HEK293 (cell line): ENCODE measurements at regions not wholly inside any gene's neighbourhood (a gene's known extent, or its start where the extent isn't known, plus 50 kb on each side); places are given as distances from the start of the nearest gene placed in this dataset.

Source experiments
- CTCF ChIA-PET: fragments of 350-600 bp; formaldehyde crosslinking; extraction: SDS; loops from one replicate; lab custom pipeline; 2021; ENCODE audit warnings: antibody characterized with exemption; lab: Yijun Ruan, JAX
- POLR2A ChIA-PET: fragments of 300-600 bp; formaldehyde crosslinking; extraction: SDS; loops from one replicate; lab custom pipeline; 2020; ENCODE audit warnings: antibody characterized with exemption, inconsistent platforms; lab: Yijun Ruan, JAX
- H3K27ac ChIP-seq: fragments of 200-500 bp; sonication (Bioruptor generic); 2 replicates; pipeline ENCODE4 v1.5.1; 2014; ENCODE audit warnings: low read depth, low read length, control low read depth, inconsistent platforms; ENCODE audit errors: extremely low read depth
- H3K36me3 ChIP-seq, 2 experiments: fragments of 200-500 bp in 1 of 2; sonication (Bioruptor generic) in 1 of 2; 1 replicate in 1 of 2; 2 replicates in 1 of 2; pipeline ENCODE4 v1.5.1; 2014 to 2017; ENCODE audit warnings: inconsistent platforms in 2 of 2, low read length in 2 of 2; ENCODE audit not compliant: control insufficient read depth in 2 of 2, insufficient read depth in 1 of 2
- H3K4me1 ChIP-seq: fragments of 200-500 bp; sonication (Bioruptor generic); 2 replicates; pipeline ENCODE4 v1.5.1; 2014; ENCODE audit warnings: mild to moderate bottlenecking, low read length, inconsistent platforms; ENCODE audit not compliant: control insufficient read depth, insufficient read depth
- H3K4me3 ChIP-seq: 2 replicates; pipeline ENCODE4 v1.5.1; 2011; ENCODE audit warnings: low read depth, mild to moderate bottlenecking, control low read depth, low read length, moderate library complexity
- H3K9me3 ChIP-seq: fragments of 200-500 bp; sonication (Bioruptor generic); 2 replicates; pipeline ENCODE4 v1.5.1; 2014; ENCODE audit warnings: low read depth, low read length, inconsistent platforms; ENCODE audit not compliant: control insufficient read depth, insufficient read depth
- BCL11B ChIP-seq: fragments of 450-650 bp; formaldehyde crosslinking; IDR thresholded peaks from 2 replicates; pipeline ENCODE4 v1.5.1; 2016; ENCODE audit warnings: low read depth, missing biosample characterization, missing genetic modification characterization
- KLF8 ChIP-seq: fragments of 450-650 bp; formaldehyde crosslinking; IDR thresholded peaks from 2 replicates; pipeline ENCODE4 v1.5.1; 2016; ENCODE audit warnings: missing biosample characterization, missing genetic modification characterization
- ZBTB8A ChIP-seq: fragments of 450-650 bp; formaldehyde crosslinking; IDR thresholded peaks from 2 replicates; pipeline ENCODE4 v1.5.1; 2016; ENCODE audit warnings: missing biosample characterization, missing genetic modification characterization
- ZFP41 ChIP-seq: fragments of 450-650 bp; formaldehyde crosslinking; IDR thresholded peaks from 2 replicates; pipeline ENCODE4 v1.5.1; 2016; ENCODE audit warnings: missing biosample characterization, missing genetic modification characterization, borderline replicate concordance
- ZNF140 ChIP-seq: fragments of 450-650 bp; formaldehyde crosslinking; IDR thresholded peaks from 2 replicates; pipeline ENCODE4 v1.5.1; 2016; ENCODE audit warnings: missing biosample characterization, missing genetic modification characterization
- ZNF174 ChIP-seq: fragments of 450-650 bp; formaldehyde crosslinking; IDR thresholded peaks from 2 replicates; pipeline ENCODE4 v1.5.0; 2017; ENCODE audit warnings: missing biosample characterization, mild to moderate bottlenecking, missing genetic modification characterization
- ZNF239 ChIP-seq: fragments of 450-650 bp; formaldehyde crosslinking; IDR thresholded peaks from 2 replicates; pipeline ENCODE4 v1.5.1; 2016; ENCODE audit warnings: missing biosample characterization, missing genetic modification characterization
- ZNF391 ChIP-seq: fragments of 450-650 bp; formaldehyde crosslinking; IDR thresholded peaks from 2 replicates; pipeline ENCODE4 v1.5.1; 2016; ENCODE audit warnings: low read depth, missing biosample characterization, missing genetic modification characterization, borderline replicate concordance
- ZNF473 ChIP-seq: fragments of 450-650 bp; formaldehyde crosslinking; IDR thresholded peaks from 2 replicates; pipeline ENCODE4 v1.5.1; 2017; ENCODE audit warnings: missing biosample characterization, missing genetic modification characterization
- ZNF501 ChIP-seq: fragments of 450-650 bp; formaldehyde crosslinking; IDR thresholded peaks from 2 replicates; pipeline ENCODE4 v1.5.1; 2016; ENCODE audit warnings: missing biosample characterization, missing genetic modification characterization
- ZNF585B ChIP-seq: fragments of 450-650 bp; formaldehyde crosslinking; IDR thresholded peaks from 2 replicates; pipeline ENCODE4 v1.5.1; 2016; ENCODE audit warnings: missing biosample characterization, missing genetic modification characterization
- ZNF677 ChIP-seq: fragments of 450-650 bp; IDR thresholded peaks from 2 replicates; pipeline ENCODE4 v1.5.0; 2018; ENCODE audit warnings: missing biosample characterization, mild to moderate bottlenecking, missing genetic modification characterization, moderate library complexity
- ZNF701 ChIP-seq: fragments of 450-650 bp; formaldehyde crosslinking; IDR thresholded peaks from 2 replicates; pipeline ENCODE4 v1.5.1; 2016; ENCODE audit warnings: missing biosample characterization, missing genetic modification characterization
- ZNF785 ChIP-seq: fragments of 450-650 bp; formaldehyde crosslinking; IDR thresholded peaks from 2 replicates; pipeline ENCODE4 v1.5.1; 2016; ENCODE audit warnings: missing biosample characterization, missing genetic modification characterization
- TF ChIP-seq, protein P1 (sequence below): fragments of 450-650 bp; formaldehyde crosslinking; conservative IDR thresholded peaks from 2 replicates; pipeline ENCODE4 v1.5.1; 2016; ENCODE audit warnings: low read depth, missing biosample characterization, missing genetic modification characterization
- TF ChIP-seq, protein P2 (sequence below): fragments of 450-650 bp; formaldehyde crosslinking; IDR thresholded peaks from 2 replicates; pipeline ENCODE4 v1.5.1; 2016; ENCODE audit warnings: missing biosample characterization, missing genetic modification characterization, borderline replicate concordance
- TF ChIP-seq, protein P3 (sequence below): fragments of 450-650 bp; IDR thresholded peaks from 2 replicates; pipeline ENCODE4 v1.5.1; 2018; ENCODE audit warnings: missing biosample characterization, mild to moderate bottlenecking, missing genetic modification characterization
- TF ChIP-seq, protein P4 (sequence below): fragments of 450-650 bp; formaldehyde crosslinking; IDR thresholded peaks from 2 replicates; pipeline ENCODE4 v1.5.1; 2017; ENCODE audit warnings: missing biosample characterization, missing genetic modification characterization
- TF ChIP-seq, protein P5 (sequence below): fragments of 450-650 bp; formaldehyde crosslinking; conservative IDR thresholded peaks from 2 replicates; pipeline ENCODE4 v1.5.1; 2016; ENCODE audit warnings: low read depth, missing biosample characterization, missing genetic modification characterization
- TF ChIP-seq, protein P6 (sequence below): fragments of 450-650 bp; formaldehyde crosslinking; IDR thresholded peaks from 2 replicates; pipeline ENCODE4 v1.5.0; 2017; ENCODE audit warnings: missing biosample characterization, missing genetic modification characterization, borderline replicate concordance

DNA sequence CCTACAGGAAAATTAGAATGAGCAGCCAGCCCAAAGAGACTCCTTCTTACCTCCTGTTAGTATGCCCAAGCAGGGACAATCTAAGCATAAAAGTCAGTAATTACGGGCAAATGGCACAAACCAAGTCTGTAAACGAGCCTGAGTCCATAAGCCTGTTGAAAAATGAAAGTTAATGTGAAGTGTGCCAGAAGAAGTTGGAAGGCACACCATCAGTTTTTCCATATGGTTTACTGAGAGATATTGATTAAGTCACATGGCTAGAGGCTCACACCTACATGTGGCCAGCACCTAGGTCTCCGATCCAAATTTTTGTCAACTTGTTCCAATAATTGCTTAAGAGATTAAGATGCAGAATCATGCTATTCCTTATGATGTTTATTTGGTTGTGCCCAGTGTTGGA lies 242.4 kb upstream of the CSF3R start (continued):
- TF ChIP-seq, protein P1, sequence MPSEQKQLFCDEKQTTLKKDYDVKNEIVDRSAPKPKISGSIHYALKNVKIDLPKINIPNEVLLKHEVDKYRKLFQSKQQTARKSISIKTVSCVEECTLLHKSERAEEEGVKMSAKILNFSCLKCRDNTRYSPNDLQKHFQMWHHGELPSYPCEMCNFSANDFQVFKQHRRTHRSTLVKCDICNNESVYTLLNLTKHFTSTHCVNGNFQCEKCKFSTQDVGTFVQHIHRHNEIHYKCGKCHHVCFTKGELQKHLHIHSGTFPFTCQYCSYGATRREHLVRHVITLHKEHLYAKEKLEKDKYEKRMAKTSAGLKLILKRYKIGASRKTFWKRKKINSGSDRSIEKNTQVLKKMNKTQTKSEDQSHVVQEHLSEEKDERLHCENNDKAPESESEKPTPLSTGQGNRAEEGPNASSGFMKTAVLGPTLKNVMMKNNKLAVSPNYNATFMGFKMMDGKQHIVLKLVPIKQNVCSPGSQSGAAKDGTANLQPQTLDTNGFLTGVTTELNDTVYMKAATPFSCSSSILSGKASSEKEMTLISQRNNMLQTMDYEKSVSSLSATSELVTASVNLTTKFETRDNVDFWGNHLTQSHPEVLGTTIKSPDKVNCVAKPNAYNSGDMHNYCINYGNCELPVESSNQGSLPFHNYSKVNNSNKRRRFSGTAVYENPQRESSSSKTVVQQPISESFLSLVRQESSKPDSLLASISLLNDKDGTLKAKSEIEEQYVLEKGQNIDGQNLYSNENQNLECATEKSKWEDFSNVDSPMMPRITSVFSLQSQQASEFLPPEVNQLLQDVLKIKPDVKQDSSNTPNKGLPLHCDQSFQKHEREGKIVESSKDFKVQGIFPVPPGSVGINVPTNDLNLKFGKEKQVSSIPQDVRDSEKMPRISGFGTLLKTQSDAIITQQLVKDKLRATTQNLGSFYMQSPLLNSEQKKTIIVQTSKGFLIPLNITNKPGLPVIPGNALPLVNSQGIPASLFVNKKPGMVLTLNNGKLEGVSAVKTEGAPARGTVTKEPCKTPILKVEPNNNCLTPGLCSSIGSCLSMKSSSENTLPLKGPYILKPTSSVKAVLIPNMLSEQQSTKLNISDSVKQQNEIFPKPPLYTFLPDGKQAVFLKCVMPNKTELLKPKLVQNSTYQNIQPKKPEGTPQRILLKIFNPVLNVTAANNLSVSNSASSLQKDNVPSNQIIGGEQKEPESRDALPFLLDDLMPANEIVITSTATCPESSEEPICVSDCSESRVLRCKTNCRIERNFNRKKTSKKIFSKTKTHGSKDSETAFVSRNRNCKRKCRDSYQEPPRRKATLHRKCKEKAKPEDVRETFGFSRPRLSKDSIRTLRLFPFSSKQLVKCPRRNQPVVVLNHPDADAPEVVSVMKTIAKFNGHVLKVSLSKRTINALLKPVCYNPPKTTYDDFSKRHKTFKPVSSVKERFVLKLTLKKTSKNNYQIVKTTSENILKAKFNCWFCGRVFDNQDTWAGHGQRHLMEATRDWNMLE (tag by site-specific recombination) = no peak
- TF ChIP-seq ZFP41 (tag by site-specific recombination) (no peak), ZNF239 (no peak), ZNF785 (tag by site-specific recombination) (no peak)
- TF ChIP-seq, all 188 proteins: peak for 0

DNA sequence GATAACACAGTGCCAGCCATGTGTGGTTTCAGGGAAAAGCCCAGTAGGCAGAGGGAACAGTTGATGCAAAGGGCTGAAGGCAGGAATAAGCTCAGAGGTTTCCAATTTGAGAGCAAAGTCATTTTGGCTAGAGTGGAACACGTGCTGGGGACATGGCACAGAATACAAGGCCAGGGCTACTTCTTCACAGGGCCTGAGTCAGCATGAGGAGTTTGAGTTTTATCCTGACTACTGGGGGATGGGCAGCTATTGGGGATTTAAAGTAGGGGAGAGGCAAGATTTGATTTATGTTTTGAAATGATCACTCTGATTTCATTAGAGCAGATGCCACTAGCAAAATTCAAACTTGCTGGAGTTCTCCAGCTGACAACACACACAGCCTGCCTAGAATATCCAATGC lies 241.1 kb upstream of the CSF3R start:
- Histone ChIP-seq H3K27ac (no peak overlapping the region), H3K36me3 (no peaks in the 10 kb centered on the region), H3K4me1 (no peaks in the 10 kb centered on the region), H3K9me3 (no peaks in the 10 kb centered on the region), H3K4me3 (no peak overlapping the region)
- CTCF ChIA-PET = no interaction called here
- POLR2A ChIA-PET = interaction anchor here (0.5 kb wide), 1 partner anchor 815 kb away, joined by 4 read pairs; no protein-coding TSS in a partner anchor
- no peak for TF ChIP-seq ZNF701 (tag by site-specific recombination)
- no peak for TF ChIP-seq KLF8 (tag by site-specific recombination)
- TF ChIP-seq ZNF585B (tag by site-specific recombination) = no peak
- no peak for TF ChIP-seq ZNF501 (tag by site-specific recombination)
- no peak for TF ChIP-seq ZNF140 (tag by site-specific recombination)
- TF ChIP-seq ZBTB8A (tag by site-specific recombination) = no peak
- TF ChIP-seq, protein P2, sequence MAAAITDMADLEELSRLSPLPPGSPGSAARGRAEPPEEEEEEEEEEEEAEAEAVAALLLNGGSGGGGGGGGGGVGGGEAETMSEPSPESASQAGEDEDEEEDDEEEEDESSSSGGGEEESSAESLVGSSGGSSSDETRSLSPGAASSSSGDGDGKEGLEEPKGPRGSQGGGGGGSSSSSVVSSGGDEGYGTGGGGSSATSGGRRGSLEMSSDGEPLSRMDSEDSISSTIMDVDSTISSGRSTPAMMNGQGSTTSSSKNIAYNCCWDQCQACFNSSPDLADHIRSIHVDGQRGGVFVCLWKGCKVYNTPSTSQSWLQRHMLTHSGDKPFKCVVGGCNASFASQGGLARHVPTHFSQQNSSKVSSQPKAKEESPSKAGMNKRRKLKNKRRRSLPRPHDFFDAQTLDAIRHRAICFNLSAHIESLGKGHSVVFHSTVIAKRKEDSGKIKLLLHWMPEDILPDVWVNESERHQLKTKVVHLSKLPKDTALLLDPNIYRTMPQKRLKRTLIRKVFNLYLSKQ (tag by site-specific recombination) = no peak
- no peak for TF ChIP-seq ZNF677 (tag by site-specific recombination)
- TF ChIP-seq ZNF473 = no peak
- TF ChIP-seq, protein P3, sequence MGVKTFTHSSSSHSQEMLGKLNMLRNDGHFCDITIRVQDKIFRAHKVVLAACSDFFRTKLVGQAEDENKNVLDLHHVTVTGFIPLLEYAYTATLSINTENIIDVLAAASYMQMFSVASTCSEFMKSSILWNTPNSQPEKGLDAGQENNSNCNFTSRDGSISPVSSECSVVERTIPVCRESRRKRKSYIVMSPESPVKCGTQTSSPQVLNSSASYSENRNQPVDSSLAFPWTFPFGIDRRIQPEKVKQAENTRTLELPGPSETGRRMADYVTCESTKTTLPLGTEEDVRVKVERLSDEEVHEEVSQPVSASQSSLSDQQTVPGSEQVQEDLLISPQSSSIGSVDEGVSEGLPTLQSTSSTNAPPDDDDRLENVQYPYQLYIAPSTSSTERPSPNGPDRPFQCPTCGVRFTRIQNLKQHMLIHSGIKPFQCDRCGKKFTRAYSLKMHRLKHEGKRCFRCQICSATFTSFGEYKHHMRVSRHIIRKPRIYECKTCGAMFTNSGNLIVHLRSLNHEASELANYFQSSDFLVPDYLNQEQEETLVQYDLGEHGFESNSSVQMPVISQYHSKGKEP (tag by site-specific recombination) = no peak
- TF ChIP-seq, protein P4, sequence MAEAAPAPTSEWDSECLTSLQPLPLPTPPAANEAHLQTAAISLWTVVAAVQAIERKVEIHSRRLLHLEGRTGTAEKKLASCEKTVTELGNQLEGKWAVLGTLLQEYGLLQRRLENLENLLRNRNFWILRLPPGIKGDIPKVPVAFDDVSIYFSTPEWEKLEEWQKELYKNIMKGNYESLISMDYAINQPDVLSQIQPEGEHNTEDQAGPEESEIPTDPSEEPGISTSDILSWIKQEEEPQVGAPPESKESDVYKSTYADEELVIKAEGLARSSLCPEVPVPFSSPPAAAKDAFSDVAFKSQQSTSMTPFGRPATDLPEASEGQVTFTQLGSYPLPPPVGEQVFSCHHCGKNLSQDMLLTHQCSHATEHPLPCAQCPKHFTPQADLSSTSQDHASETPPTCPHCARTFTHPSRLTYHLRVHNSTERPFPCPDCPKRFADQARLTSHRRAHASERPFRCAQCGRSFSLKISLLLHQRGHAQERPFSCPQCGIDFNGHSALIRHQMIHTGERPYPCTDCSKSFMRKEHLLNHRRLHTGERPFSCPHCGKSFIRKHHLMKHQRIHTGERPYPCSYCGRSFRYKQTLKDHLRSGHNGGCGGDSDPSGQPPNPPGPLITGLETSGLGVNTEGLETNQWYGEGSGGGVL (tag by site-specific recombination) = no peak
- TF ChIP-seq, protein P5, sequence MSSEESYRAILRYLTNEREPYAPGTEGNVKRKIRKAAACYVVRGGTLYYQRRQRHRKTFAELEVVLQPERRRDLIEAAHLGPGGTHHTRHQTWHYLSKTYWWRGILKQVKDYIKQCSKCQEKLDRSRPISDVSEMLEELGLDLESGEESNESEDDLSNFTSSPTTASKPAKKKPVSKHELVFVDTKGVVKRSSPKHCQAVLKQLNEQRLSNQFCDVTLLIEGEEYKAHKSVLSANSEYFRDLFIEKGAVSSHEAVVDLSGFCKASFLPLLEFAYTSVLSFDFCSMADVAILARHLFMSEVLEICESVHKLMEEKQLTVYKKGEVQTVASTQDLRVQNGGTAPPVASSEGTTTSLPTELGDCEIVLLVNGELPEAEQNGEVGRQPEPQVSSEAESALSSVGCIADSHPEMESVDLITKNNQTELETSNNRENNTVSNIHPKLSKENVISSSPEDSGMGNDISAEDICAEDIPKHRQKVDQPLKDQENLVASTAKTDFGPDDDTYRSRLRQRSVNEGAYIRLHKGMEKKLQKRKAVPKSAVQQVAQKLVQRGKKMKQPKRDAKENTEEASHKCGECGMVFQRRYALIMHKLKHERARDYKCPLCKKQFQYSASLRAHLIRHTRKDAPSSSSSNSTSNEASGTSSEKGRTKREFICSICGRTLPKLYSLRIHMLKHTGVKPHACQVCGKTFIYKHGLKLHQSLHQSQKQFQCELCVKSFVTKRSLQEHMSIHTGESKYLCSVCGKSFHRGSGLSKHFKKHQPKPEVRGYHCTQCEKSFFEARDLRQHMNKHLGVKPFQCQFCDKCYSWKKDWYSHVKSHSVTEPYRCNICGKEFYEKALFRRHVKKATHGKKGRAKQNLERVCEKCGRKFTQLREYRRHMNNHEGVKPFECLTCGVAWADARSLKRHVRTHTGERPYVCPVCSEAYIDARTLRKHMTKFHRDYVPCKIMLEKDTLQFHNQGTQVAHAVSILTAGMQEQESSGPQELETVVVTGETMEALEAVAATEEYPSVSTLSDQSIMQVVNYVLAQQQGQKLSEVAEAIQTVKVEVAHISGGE (tag by site-specific recombination) = no peak
- no peak for TF ChIP-seq BCL11B (tag by site-specific recombination)
- TF ChIP-seq, protein P6, sequence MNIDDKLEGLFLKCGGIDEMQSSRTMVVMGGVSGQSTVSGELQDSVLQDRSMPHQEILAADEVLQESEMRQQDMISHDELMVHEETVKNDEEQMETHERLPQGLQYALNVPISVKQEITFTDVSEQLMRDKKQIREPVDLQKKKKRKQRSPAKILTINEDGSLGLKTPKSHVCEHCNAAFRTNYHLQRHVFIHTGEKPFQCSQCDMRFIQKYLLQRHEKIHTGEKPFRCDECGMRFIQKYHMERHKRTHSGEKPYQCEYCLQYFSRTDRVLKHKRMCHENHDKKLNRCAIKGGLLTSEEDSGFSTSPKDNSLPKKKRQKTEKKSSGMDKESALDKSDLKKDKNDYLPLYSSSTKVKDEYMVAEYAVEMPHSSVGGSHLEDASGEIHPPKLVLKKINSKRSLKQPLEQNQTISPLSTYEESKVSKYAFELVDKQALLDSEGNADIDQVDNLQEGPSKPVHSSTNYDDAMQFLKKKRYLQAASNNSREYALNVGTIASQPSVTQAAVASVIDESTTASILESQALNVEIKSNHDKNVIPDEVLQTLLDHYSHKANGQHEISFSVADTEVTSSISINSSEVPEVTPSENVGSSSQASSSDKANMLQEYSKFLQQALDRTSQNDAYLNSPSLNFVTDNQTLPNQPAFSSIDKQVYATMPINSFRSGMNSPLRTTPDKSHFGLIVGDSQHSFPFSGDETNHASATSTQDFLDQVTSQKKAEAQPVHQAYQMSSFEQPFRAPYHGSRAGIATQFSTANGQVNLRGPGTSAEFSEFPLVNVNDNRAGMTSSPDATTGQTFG (tag by site-specific recombination) = no peak
- TF ChIP-seq ZNF174 = no peak
- no peak for TF ChIP-seq ZNF391 (tag by site-specific recombination)
